ENCODE measurements at regions not wholly inside any gene's neighbourhood (a gene's known extent, or its start where the extent isn't known, plus 50 kb on each side); places are given as distances from the start of the nearest gene placed in this dataset.

DNA sequence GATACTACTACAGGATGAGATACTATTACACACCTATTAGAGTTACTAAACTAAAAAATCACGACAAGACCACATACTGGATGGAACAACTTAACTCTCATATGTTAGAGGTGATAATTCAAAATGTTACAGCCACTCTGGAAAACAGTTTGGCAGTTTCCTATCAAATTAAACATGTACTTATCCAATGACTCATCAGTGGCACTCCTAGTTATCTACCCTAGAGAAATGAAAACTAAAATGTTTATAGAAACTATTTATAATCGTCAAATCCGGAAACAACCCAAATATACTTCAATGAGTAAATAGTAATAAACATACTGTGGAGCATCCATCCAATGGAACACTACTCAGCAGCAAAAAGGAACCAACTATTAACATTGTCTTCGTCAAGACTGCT, 137.0 kb upstream of the RBBP8 start:
- TF ChIP-seq EP300 (IDR thresholded peaks at IDR 0.05) (no peak), POLR2A (IDR thresholded peaks at IDR 0.05) (no peak), POLR2AphosphoS5 (IDR thresholded peaks at IDR 0.05) (no peak)
- TF ChIP-seq, protein P1, sequence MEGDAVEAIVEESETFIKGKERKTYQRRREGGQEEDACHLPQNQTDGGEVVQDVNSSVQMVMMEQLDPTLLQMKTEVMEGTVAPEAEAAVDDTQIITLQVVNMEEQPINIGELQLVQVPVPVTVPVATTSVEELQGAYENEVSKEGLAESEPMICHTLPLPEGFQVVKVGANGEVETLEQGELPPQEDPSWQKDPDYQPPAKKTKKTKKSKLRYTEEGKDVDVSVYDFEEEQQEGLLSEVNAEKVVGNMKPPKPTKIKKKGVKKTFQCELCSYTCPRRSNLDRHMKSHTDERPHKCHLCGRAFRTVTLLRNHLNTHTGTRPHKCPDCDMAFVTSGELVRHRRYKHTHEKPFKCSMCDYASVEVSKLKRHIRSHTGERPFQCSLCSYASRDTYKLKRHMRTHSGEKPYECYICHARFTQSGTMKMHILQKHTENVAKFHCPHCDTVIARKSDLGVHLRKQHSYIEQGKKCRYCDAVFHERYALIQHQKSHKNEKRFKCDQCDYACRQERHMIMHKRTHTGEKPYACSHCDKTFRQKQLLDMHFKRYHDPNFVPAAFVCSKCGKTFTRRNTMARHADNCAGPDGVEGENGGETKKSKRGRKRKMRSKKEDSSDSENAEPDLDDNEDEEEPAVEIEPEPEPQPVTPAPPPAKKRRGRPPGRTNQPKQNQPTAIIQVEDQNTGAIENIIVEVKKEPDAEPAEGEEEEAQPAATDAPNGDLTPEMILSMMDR (IDR thresholded peaks at IDR 0.05) = no peak

All from suprapubic skin (tissue), 4 donors.